ENCODE measurements at regions not wholly inside any gene's neighbourhood (a gene's known extent, or its start where the extent isn't known, plus 50 kb on each side); places are given as distances from the start of the nearest gene placed in this dataset.

DNA sequence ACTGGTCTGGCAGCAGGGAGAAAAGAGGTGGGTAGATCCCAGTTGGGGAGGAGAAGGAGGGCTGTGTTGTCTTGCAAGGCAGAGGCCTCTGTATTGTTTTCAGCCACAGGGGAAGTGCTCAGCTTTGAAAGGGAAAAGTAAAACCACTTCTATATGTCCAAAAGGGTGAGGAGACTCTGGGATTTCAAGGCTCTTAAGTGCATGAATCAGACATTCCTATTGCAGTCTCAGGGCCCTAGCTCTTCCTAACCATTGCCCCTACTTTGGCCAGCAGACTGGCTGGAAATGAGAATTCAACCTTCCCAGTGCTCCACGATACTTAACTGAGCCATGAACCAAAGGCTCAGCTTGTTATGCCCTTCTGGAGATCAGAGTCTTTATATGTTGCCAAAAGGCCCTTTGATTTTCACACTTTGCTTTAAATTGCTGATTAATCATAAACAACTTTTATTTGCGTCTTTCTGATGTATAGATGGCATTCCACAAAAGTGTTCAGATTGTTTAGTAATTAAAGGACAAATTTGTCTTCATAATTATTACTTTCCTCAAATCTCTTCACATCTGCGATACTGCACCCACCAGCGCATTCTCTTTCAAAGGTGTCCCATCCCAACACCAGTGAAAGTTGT is 313.8 kb upstream of the MMADHC start:
- no peak for TF ChIP-seq EZH2 (IDR thresholded peaks at IDR 0.05; ENCODE audit: borderline replicate concordance, low read length)
- TF ChIP-seq, protein P1, sequence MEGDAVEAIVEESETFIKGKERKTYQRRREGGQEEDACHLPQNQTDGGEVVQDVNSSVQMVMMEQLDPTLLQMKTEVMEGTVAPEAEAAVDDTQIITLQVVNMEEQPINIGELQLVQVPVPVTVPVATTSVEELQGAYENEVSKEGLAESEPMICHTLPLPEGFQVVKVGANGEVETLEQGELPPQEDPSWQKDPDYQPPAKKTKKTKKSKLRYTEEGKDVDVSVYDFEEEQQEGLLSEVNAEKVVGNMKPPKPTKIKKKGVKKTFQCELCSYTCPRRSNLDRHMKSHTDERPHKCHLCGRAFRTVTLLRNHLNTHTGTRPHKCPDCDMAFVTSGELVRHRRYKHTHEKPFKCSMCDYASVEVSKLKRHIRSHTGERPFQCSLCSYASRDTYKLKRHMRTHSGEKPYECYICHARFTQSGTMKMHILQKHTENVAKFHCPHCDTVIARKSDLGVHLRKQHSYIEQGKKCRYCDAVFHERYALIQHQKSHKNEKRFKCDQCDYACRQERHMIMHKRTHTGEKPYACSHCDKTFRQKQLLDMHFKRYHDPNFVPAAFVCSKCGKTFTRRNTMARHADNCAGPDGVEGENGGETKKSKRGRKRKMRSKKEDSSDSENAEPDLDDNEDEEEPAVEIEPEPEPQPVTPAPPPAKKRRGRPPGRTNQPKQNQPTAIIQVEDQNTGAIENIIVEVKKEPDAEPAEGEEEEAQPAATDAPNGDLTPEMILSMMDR (IDR thresholded peaks at IDR 0.05; ENCODE audit: low read length), result no peak
- no peaks in the 10 kb centered on the region for H3K9me2 ChIP-seq (ENCODE audit: low read depth, low read length)
- H3K79me2 ChIP-seq (ENCODE audit: insufficient read depth, low read length), result no peaks in the 10 kb centered on the region
- H3K4me3 ChIP-seq (ENCODE audit: low read depth, low read length, poor library complexity, severe bottlenecking), result no peak overlapping the region
- no peaks in the 10 kb centered on the region for H3K4me1 ChIP-seq (ENCODE audit: insufficient read depth, low read length, severe bottlenecking)
- H3K27me3 ChIP-seq (ENCODE audit: insufficient read depth, low read length), result no peaks in the 10 kb centered on the region
- no peaks in the 10 kb centered on the region for H3K36me3 ChIP-seq (ENCODE audit: insufficient read depth, low read length)
- H3K9me3 ChIP-seq (ENCODE audit: low read length), result no peaks in the 10 kb centered on the region
- no peak overlapping the region for H3K9ac ChIP-seq (ENCODE audit: low read length)
- H3K27ac ChIP-seq (ENCODE audit: low read depth, low read length, poor library complexity, severe bottlenecking), result no peak overlapping the region
- no peaks in the 10 kb centered on the region for H4K20me1 ChIP-seq (ENCODE audit: insufficient read depth, low read length)
- no peak overlapping the region for H2AFZ ChIP-seq (ENCODE audit: low read length)
- H3K4me2 ChIP-seq (ENCODE audit: low read length), result no peak overlapping the region
- H3F3A ChIP-seq (ENCODE audit: insufficient read depth, low read length), result no peaks in the 10 kb centered on the region

DNA sequence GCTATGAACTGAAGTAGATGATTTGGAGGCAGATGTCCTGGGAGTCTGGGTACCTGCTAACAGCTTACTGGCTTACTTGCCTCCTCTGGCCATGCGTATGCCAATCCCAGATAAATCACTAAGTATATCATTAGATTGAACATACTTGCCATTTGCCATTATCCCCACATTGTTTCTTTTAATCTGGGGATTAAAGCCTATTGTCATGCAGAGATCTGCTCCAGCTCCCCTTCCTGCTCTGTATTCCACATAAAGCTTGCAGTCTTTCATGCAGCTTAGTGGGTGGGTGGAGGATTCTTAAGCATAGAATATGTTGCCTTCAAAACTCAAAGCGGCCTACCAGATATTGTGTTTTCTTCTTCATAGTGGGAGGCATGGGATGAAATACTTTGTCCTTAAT is 311.8 kb upstream of the MMADHC start:
- Histone ChIP-seq H3K9me2 (ENCODE audit: low read depth, low read length) (no peaks in the 10 kb centered on the region), H3K36me3 (ENCODE audit: insufficient read depth, low read length) (no peaks in the 10 kb centered on the region), H3K9me3 (ENCODE audit: low read length) (no peaks in the 10 kb centered on the region), H3K4me1 (ENCODE audit: insufficient read depth, low read length, severe bottlenecking) (no peaks in the 10 kb centered on the region), H3K4me2 (ENCODE audit: low read length) (no peak overlapping the region), H4K20me1 (ENCODE audit: insufficient read depth, low read length) (no peaks in the 10 kb centered on the region), H3K27ac (ENCODE audit: low read depth, low read length, poor library complexity, severe bottlenecking) (no peak overlapping the region), H3K9ac (ENCODE audit: low read length) (no peak overlapping the region), H3K79me2 (ENCODE audit: insufficient read depth, low read length) (no peaks in the 10 kb centered on the region), H3K27me3 (ENCODE audit: insufficient read depth, low read length) (no peaks in the 10 kb centered on the region), H3F3A (ENCODE audit: insufficient read depth, low read length) (no peaks in the 10 kb centered on the region), H3K4me3 (ENCODE audit: low read depth, low read length, poor library complexity, severe bottlenecking) (no peak overlapping the region), H2AFZ (ENCODE audit: low read length) (no peak overlapping the region)
- TF ChIP-seq, protein P1 (IDR thresholded peaks at IDR 0.05; ENCODE audit: low read length), result no peak
- no peak for TF ChIP-seq EZH2 (IDR thresholded peaks at IDR 0.05; ENCODE audit: borderline replicate concordance, low read length)

DNA sequence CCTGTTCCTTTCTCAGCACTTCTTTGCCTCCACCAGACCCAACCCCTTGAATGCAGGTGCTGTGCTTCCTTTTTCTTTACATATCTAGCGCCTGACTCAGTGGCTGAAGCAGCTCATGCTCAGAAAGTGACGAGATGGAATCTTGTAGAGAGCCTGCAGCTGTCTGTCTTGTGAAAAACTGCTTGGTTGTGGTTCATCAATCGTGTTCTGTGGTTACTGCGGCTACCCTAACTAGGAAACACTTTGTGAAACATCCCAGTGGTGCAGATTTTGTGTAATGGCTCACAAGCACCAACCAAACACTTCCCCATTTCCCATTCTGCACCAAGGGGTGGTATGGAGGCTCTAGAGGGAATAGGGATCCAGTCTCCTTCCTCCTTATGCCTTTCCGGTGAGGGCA is 307.2 kb upstream of the MMADHC start:
- Histone ChIP-seq H3K27me3 (ENCODE audit: insufficient read depth, low read length) (no peaks in the 10 kb centered on the region), H3K79me2 (ENCODE audit: insufficient read depth, low read length) (no peaks in the 10 kb centered on the region), H4K20me1 (ENCODE audit: insufficient read depth, low read length) (no peaks in the 10 kb centered on the region), H3K4me3 (ENCODE audit: low read depth, low read length, poor library complexity, severe bottlenecking) (no peak overlapping the region), H2AFZ (ENCODE audit: low read length) (no peak overlapping the region), H3K9me3 (ENCODE audit: low read length) (no peaks in the 10 kb centered on the region), H3F3A (ENCODE audit: insufficient read depth, low read length) (no peaks in the 10 kb centered on the region), H3K4me1 (ENCODE audit: insufficient read depth, low read length, severe bottlenecking) (no peaks in the 10 kb centered on the region), H3K4me2 (ENCODE audit: low read length) (no peak overlapping the region), H3K27ac (ENCODE audit: low read depth, low read length, poor library complexity, severe bottlenecking) (no peak overlapping the region), H3K36me3 (ENCODE audit: insufficient read depth, low read length) (no peaks in the 10 kb centered on the region), H3K9me2 (ENCODE audit: low read depth, low read length) (no peaks in the 10 kb centered on the region), H3K9ac (ENCODE audit: low read length) (no peak overlapping the region)
- no peak for TF ChIP-seq EZH2 (IDR thresholded peaks at IDR 0.05; ENCODE audit: borderline replicate concordance, low read length)
- TF ChIP-seq, protein P1 (IDR thresholded peaks at IDR 0.05; ENCODE audit: low read length), result no peak
